Fibroblast of mammary gland (primary cell): ENCODE measurements at regions not wholly inside any gene's neighbourhood (a gene's known extent, or its start where the extent isn't known, plus 50 kb on each side); places are given as distances from the start of the nearest gene placed in this dataset.

Source experiments
- DNase-seq: peaks from one replicate; pipeline ENCODE4 v3.0.0-alpha.2; 2010; ENCODE audit warnings: low read depth
- H3K4me3 ChIP-seq: 2 replicates; pipeline ENCODE4 v1.5.1; 2011; ENCODE audit warnings: low read depth, mild to moderate bottlenecking, low read length, moderate library complexity; ENCODE audit not compliant: control insufficient read depth
- CTCF ChIP-seq: conservative IDR thresholded peaks from 2 replicates; pipeline ENCODE4 v1.5.1; 2011; ENCODE audit warnings: low read depth, low read length, inconsistent platforms; ENCODE audit not compliant: control insufficient read depth, insufficient read depth

DNA sequence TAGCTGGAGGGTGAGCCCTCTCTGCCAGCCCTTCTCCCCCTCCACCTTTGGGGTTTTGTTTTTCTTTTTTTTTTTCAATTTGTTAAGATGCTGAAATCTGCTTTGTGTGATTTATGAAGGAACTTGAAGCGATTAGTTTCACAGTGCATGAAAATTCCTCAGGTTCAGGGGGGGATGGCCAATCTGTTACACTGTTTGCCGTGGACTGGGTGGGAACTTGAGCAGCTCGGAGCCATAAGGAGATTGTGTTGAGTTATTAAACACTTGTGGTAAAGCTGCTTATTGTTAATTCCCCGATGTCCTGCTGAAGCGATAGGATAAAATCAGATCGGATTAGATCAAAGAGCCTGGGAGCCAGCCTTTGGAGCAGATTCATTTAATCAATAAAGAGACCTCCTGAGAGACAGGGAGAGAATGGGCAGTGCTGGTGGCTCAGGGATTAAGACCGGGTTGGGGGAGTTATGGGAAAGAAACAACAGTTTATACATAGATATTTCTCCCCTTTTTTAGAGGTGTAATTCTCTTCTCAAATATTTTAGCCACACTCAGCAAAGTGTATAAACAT is 105.8 kb upstream of the SPATA31D4 start:
- no peak overlapping the region for H3K4me3 ChIP-seq
- no peak for DNase-seq

DNA sequence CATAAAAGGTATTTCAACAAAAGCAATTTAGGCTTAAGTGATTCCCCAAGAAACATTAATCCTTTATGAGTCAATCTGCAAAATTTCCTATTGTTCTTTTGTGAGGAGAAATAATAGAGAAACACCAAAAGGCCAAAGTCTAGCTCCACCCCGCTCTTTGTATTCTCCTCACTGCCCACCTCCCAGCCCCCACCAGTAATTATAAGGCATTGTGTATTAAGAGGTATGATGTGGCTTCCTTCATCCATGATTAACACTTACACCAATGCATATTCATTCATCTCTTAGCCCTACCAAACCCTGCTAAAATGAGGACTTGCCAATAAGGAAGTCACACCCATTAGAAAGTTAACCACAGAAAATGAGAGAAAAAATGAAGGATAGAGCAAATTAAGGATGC is 105.3 kb upstream of the SPATA31D4 start:
- no peak for TF ChIP-seq CTCF
- H3K4me3 ChIP-seq, result no peak overlapping the region
- no peak for DNase-seq

More for the DNA sequence above, 105.8 kb upstream of the SPATA31D4 start:
- no peak for TF ChIP-seq CTCF

DNA sequence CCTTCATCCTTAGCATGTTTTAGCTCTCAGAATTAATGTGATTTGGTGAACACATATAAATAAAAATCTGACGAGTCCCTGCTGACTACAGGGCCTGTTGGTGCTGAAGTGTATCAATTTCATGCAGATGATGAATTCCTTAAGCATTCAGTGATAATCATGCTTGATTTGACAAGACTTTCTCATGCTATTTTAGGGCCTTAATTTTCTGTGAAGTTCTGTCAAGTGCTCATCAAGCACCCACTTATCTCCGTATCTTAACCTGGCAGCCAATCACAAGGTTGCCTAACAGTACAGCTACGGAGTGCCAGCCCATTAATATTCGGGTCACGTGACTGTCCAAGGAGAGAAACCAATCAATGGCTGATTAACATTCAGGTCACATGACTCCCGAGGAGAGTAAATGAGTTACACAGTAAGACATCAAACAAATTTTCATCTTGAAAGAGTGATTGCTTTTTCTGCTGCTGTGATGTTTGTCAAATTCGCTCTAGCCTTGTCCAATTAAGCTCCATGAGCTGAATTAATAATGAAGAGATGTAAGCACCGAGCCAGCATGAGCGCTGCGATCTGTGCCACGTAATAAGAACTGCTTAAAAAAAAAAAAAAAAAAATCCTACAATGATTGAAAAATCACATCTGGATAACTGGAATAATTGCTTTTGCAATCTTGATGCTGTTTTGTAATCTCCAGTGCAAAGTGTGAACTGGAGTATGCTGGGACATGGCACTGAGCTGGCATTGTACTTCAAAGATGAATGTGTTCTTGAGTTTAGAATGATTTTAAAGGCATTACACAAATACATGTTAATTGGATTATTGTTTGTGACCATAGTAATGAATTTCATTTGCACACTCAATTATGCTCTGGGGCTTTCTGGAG is 104.3 kb upstream of the SPATA31D4 start:
- no peak overlapping the region for H3K4me3 ChIP-seq
- no peak for DNase-seq
- TF ChIP-seq CTCF, result no peak

DNA sequence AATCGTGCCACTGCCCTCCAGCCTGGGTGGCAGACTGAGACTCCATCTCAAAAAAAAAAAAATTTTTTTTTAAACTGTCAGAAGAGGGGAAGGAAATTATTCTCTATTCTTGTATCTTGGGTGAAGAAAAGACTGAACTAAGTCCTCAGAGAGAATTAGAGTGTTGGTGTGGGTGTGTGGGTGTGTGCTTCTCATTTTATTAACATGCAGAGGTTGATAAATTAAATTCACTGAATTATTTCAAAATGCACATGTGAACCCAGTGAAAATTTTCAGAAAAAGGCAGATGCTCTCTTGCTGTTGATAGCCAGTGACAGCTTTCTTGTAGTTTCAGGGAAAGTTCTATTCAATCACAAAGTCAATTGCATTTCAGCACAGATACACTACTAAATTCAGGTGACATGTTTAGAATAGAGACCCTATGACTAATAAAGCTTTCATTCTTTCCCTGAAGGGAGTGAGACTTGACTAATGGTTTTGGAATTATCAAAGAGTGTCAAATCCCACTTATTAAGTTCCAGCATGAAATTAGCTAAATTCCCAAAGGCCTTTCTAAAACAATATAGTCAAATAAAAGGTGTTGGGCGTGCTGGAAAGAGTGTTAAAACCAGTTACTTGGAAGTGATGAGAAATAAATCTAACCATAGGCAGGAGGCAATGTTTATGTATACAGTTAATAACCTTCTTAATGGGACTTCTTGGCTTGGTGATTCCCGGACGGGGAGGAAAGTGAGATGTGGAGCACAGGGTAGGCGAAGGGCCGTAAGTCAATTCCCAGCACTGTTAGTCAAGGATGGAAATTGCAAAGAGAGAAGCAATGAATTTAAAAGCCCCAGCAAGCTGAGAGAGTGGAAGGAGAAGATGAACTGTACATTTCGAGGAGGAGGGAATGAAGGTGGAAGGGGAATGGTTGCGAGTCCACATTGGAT is 103.2 kb upstream of the SPATA31D4 start:
- no peak for TF ChIP-seq CTCF
- no peak for DNase-seq
- H3K4me3 ChIP-seq, result no peak overlapping the region

DNA sequence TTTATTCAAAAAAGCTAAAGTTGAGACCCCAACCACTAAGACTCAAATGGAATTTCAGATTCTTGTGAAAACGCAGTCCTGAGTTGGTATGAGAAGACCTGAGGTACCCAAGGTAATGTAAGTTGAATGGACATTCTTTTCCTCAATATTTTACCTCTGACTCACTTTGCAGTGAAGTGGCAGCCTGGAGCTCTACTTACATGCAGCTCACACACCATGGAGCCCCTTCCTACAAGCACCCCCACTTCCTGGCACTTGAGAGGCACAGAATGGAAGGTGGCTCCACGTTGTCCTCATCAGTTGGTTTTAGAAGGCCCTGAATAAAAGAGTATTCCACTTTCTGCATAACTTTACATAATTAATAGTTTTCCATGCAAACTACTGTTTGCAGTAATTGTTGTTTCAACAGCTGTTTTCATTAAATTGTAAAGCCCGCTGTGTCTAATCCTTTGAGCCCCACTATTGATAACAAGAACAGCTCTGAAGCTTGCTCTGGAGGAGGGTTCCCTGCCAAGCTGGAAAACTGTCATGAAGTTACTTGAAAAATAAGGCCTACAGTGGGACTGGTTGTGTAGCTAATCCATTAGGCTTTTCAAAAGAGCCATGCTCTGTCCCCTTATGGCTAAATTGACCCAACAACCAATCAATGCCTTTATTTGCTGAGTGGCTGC is 102.2 kb upstream of the SPATA31D4 start:
- TF ChIP-seq CTCF, result no peak
- H3K4me3 ChIP-seq, result no peak overlapping the region
- DNase-seq, result no peak

DNA sequence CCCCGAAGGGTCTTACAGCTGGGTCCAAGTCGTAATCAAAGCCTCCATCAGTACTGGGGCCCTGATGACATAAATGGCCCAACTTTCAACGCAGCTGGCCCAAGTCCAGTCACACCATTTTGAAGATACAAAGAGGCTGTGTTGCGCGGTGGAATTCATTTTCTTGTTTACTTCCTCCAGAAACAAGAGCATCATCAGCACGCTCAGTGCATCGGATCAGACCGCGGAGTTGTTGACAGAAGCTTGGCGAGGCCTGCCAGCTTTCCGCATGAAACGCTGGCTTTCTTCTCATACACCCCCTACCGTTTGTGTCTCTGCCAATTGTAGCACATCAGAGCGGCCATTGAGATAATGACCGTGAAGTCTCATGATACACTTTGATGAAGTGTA is 101.7 kb upstream of the SPATA31D4 start:
- peak; percentile 66 for DNase-seq
- no peak for TF ChIP-seq CTCF
- H3K4me3 ChIP-seq, result no peak overlapping the region
